Activated CD4-positive, alpha-beta T cell treated with anti-CD3 and anti-CD28 coated beads, Interleukin-2, amount 10 ng/mL, durations not matched to agents 24 days and 14 days (primary cell): ENCODE measurements at regions not wholly inside any gene's neighbourhood (a gene's known extent, or its start where the extent isn't known, plus 50 kb on each side); places are given as distances from the start of the nearest gene placed in this dataset.
A peak's percentile ranks its signal among the peaks of the same experiment; 100 is the strongest.
"Not testable (repeated sequence)": the region's sequence is repeated elsewhere in the genome, so short reads cannot be mapped to it uniquely, and the experiment has no call there.

Source experiments
- DNase-seq: peaks from one replicate; pipeline ENCODE4 v3.0.0; 2022
- H3K27ac Mint-ChIP-seq: one replicate; pipeline ENCODE4 v1.8.0; 2022; ENCODE audit warnings: mild to moderate bottlenecking, mixed read lengths
- H3K27me3 Mint-ChIP-seq: one replicate; pipeline ENCODE4 v1.8.0; 2022; ENCODE audit warnings: mixed read lengths
- H3K36me3 Mint-ChIP-seq: one replicate; pipeline ENCODE4 v1.8.0; 2022; ENCODE audit warnings: low read depth, mild to moderate bottlenecking, mixed read lengths
- H3K4me1 Mint-ChIP-seq: one replicate; pipeline ENCODE4 v1.8.0; 2021; ENCODE audit warnings: mixed read lengths
- H3K4me3 Mint-ChIP-seq: one replicate; pipeline ENCODE4 v1.8.0; 2022; ENCODE audit warnings: mild to moderate bottlenecking, moderate library complexity, mixed read lengths
- H3K9me3 Mint-ChIP-seq: one replicate; pipeline ENCODE4 v1.8.0; 2021; ENCODE audit warnings: mixed read lengths
- intact Hi-C: fragments of 100-400 bp; cut with micrococcal nuclease; formaldehyde crosslinking; loops from one replicate; pipeline ENCODE4 v1.15.1; 2023

DNA sequence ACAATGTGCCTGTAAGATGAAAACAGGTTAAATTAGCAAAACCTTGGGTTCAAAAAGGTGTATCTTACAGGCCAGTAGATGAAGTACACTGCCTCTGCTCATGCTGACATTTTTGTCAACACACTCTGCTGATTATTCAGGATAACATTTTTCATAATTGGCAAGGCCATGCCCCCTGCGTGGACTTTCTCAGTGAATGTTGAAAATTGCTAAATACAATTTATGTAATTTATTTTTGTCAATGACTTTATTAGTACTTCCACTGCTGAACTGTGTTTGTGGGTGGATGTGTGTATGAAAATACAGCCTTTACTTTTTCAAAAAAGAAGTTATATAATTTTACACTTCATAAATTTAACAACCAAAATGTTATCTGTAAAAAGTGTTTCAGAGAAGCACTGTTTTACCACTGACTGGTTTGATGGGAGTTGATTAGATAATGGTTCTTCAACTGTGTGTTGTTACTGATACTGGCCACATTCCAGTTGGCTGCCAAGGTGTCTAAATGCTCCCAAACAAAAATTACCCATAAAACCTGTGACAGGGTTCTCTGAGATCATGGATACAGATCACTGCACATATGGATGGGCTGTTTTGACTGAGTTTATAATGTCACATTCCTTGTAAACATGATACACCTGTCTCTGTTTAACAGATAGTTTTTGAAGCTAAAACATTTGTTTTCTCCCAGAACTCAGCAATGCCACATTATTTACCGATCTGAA, 151.9 kb upstream of the SLC7A11 start:
- Mint-ChIP-seq H3K4me3 (no peak overlapping the region), H3K36me3 (no peaks in the 10 kb centered on the region), H3K27ac (no peak overlapping the region), H3K4me1 (no peaks in the 10 kb centered on the region), H3K9me3 (no peaks in the 10 kb centered on the region), H3K27me3 (no peaks in the 10 kb centered on the region)
- intact Hi-C loops, result no loop called here
- DNase-seq, result no peak

DNA sequence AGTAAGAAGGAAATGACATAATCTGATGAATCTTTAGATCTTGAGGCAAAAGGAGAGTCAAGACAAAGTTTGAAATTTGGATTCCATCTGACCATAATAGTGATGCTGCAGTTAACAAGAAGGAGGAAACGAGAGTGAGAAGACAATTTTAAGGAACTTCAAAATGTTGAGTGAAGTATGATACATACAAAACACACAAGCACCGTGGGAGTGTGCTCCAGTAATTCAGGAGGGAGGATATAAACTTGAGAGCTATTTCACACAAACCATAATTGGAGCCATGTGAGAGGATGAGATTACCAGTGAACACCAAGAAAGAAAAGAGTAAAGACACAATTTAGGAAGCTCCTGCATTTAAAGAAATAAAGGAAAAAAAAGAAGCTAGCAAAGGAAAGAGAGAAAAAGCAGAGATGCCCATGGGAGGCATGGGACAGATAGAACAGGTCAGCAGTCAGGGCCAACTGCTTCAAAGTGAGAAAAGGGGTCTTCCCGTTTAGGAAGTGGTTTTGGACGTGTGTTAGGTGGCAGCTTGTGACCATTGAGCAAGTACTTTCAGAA, 150.7 kb upstream of the SLC7A11 start:
- Mint-ChIP-seq H3K4me1 (no peaks in the 10 kb centered on the region), H3K27ac (no peak overlapping the region), H3K27me3 (no peaks in the 10 kb centered on the region), H3K36me3 (no peaks in the 10 kb centered on the region), H3K9me3 (no peaks in the 10 kb centered on the region), H3K4me3 (no peak overlapping the region)
- no peak for DNase-seq
- intact Hi-C loops, result no loop called here

DNA sequence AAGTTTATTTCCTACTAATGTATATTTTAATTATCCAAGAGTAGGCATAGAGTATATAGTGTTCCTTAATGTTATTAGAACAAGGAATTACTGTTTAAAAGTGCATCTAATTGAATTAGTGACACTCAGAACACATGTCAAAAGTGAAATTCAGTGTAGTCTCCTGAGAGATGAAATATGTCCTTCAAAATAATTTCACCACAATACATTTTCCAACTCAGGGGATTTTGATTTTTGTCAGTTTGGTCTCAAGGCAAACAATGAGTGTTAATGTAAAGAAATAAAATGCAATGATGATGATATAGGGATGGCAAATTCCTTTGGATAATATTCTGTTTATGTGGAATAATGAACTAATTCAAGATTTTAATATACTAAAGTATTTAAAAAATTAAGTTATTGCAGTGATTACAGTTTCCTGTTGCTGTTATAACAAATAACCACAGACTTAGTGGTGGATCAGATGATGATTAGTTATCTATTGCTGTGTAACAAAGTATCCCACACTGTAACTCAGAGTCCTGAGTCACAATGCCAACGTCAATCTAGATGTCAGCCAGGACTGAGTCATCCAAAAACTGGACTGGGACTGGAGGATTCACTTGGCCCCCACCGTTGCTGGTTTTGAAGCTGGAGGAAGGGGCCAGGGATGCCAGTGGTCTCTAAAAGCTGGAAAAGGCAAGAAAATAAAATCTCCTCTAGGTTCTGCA, 148.0 kb upstream of the SLC7A11 start:
- H3K27me3 Mint-ChIP-seq, result no peaks in the 10 kb centered on the region
- H3K36me3 Mint-ChIP-seq, result no peaks in the 10 kb centered on the region

DNA sequence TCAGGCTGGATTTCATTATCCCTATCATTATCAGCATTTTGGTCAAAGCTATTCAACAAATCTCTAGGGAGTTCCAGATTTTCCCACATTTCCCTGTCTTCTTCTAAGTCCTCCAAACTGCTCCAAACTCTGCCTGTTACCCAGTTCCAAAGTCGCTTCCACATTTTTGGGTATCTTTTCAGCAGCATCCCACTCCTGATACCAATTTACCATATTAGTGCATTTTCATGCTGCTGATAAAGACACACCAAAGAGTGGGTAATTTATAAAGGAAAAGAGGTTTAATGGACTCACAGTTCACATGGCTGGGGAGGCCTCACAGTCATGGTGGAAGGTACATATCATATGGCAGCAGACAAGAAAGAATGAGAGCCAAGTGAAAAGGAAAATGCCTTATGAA, 132.8 kb upstream of the SLC7A11 start:
- intact Hi-C loops, result no loop called here
- Mint-ChIP-seq H3K4me1 (no peaks in the 10 kb centered on the region), H3K9me3 (peaks cover 4% of the 10 kb centered on the region), H3K36me3 (no peaks in the 10 kb centered on the region), H3K4me3 (no peak overlapping the region), H3K27ac (no peak overlapping the region), H3K27me3 (no peaks in the 10 kb centered on the region)
- DNase-seq, result no peak

More for the DNA sequence above, 148.0 kb upstream of the SLC7A11 start:
- H3K9me3 Mint-ChIP-seq, result no peaks in the 10 kb centered on the region
- no peaks in the 10 kb centered on the region for H3K4me1 Mint-ChIP-seq
- no peak overlapping the region for H3K4me3 Mint-ChIP-seq
- intact Hi-C loops, result no loop called here
- H3K27ac Mint-ChIP-seq, result no peak overlapping the region
- no peak for DNase-seq

DNA sequence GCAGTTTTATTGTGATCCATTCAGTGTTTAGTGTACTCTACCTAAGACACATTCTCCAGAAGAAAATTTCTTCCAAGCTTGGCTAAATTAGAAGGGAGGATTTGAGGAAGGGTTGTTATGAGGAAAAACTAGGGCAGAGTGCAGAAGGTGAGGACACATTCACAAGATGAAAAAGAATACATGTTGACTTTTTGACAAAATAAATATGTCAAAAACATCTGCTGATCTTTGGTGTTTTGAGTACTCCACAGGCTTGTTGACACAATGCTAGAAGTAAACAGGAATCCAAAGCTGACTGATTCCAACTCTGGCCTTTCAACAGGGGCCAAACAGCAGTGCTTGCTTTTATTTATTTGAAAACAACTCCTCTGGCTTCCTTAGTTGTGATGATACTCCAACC, 125.8 kb upstream of the SLC7A11 start:
- intact Hi-C loops, result no loop called here
- Mint-ChIP-seq H3K9me3 (no peaks in the 10 kb centered on the region), H3K27me3 (no peaks in the 10 kb centered on the region), H3K27ac (no peak overlapping the region), H3K4me1 (no peaks in the 10 kb centered on the region), H3K4me3 (no peak overlapping the region), H3K36me3 (no peaks in the 10 kb centered on the region)
- no peak for DNase-seq

DNA sequence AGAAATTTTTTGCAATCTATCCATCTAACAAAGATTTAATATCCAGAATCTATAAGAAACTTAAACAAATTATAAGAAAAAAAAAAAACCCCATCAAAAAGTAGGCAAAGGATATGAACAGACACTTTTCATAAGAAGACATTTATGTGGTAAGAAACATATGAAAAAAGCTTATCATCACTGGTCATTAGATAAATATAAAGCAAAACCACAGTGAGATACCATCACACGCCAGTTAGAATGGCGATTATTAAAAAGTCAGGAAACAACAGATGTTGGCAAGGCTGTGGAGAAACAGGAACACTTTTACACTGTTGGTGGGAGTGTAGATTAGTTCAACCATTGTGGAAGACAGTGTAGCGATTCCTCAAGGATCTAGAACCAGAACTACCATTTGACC, 110.3 kb upstream of the SLC7A11 start:
- H3K27me3 Mint-ChIP-seq, H3K36me3 Mint-ChIP-seq, intact Hi-C loops, H3K4me3 Mint-ChIP-seq, H3K4me1 Mint-ChIP-seq, H3K27ac Mint-ChIP-seq, H3K9me3 Mint-ChIP-seq, DNase-seq: not testable (repeated sequence)

DNA sequence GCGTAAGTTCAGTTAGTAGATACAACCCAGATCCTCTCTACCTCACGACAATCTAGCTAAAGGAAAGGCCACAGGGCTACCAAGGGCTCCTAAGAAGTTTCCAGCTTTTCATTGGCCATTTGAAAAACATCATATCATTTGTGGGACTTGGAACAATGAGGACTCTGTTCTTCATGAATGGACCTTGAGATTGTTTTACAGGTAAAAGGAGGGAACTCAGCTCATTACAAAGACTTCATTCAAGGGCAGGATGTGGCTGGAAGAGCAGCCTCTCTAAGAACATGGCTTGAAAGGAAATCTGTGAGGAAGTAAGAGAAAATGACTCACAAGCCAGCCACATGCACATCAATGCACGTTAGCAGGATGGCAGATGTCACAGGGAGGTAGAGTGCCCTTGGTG, 105.9 kb upstream of the SLC7A11 start:
- peaks cover 5% of the 10 kb centered on the region for H3K4me1 Mint-ChIP-seq
- H3K27me3 Mint-ChIP-seq, result no peaks in the 10 kb centered on the region
- no peaks in the 10 kb centered on the region for H3K9me3 Mint-ChIP-seq
- H3K27ac Mint-ChIP-seq, result no peak overlapping the region
- no peak for DNase-seq
- no peak overlapping the region for H3K4me3 Mint-ChIP-seq
- H3K36me3 Mint-ChIP-seq, result no peaks in the 10 kb centered on the region
- intact Hi-C loops, result no loop called here

DNA sequence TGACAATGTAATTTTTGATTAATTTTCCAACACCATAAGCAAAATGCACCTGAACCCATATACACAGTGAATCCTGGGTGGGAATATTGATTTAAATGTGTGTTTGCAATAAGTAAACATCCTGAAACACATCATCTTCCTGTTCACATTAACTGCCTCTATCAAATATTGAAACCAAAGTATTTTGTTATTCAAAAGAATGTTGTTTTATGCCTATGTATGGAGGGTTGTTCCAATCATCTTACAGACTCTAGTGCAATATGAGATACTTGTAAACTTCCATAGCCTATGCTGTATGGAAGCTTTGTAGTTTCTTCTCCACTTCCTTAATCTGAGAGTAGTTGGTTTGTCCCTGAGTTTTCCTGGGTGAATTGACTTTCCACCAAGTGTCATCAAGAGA, 105.4 kb upstream of the SLC7A11 start:
- DNase-seq, result no peak
- no peaks in the 10 kb centered on the region for H3K9me3 Mint-ChIP-seq
- no peak overlapping the region for H3K27ac Mint-ChIP-seq
- no peaks in the 10 kb centered on the region for H3K36me3 Mint-ChIP-seq
- H3K4me3 Mint-ChIP-seq, result no peak overlapping the region
- H3K27me3 Mint-ChIP-seq, result no peaks in the 10 kb centered on the region
- H3K4me1 Mint-ChIP-seq, result peaks cover 5% of the 10 kb centered on the region
- intact Hi-C loops, result no loop called here

DNA sequence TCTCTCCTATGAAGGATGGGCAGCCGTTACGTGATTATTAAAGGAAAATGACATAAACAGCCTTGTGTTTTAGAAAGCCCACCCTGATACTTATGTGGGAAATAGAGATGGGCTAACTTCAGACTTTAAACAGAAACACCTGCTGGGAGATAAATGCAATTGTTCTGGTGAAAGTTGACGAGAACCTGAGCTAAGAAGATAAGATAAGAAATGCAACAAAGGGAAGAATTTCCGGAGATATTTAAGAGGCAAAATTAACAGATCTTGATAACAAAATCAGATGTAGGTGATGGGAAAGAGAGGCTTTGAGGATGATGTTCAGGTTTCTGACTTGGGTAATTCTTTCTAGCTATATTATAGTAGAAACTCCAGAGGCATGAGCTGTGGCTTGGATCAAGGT, 102.7 kb upstream of the SLC7A11 start:
- no peak overlapping the region for H3K27ac Mint-ChIP-seq
- intact Hi-C loops, result no loop called here
- no peaks in the 10 kb centered on the region for H3K36me3 Mint-ChIP-seq
- no peaks in the 10 kb centered on the region for H3K9me3 Mint-ChIP-seq
- H3K4me1 Mint-ChIP-seq, result peaks cover 9% of the 10 kb centered on the region
- H3K27me3 Mint-ChIP-seq, result no peaks in the 10 kb centered on the region
- DNase-seq, result no peak
- no peak overlapping the region for H3K4me3 Mint-ChIP-seq

DNA sequence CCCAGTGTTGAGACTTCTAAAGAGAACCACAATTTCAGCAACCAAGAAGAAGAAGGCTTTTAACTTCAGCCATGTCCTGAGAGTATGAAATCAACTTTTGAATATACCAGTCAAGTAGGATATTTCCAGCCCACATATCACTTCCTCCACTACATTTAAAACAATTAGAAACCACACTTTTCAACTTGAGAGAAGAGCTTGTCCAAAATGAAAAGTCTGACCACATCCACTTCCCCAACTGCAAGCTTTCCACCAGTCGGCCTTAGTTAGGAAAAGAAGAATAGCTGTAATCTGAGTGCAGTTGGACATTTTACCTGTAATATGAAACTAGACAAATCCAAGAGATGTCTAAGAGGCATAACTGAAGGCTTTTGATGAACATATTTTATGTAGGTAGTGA, 101.9 kb upstream of the SLC7A11 start:
- Mint-ChIP-seq H3K27me3 (no peaks in the 10 kb centered on the region), H3K9me3 (no peaks in the 10 kb centered on the region), H3K27ac (no peak overlapping the region), H3K4me3 (no peak overlapping the region), H3K4me1 (peaks cover 9% of the 10 kb centered on the region), H3K36me3 (no peaks in the 10 kb centered on the region)
- intact Hi-C loops, result no loop called here
- DNase-seq, result no peak

DNA sequence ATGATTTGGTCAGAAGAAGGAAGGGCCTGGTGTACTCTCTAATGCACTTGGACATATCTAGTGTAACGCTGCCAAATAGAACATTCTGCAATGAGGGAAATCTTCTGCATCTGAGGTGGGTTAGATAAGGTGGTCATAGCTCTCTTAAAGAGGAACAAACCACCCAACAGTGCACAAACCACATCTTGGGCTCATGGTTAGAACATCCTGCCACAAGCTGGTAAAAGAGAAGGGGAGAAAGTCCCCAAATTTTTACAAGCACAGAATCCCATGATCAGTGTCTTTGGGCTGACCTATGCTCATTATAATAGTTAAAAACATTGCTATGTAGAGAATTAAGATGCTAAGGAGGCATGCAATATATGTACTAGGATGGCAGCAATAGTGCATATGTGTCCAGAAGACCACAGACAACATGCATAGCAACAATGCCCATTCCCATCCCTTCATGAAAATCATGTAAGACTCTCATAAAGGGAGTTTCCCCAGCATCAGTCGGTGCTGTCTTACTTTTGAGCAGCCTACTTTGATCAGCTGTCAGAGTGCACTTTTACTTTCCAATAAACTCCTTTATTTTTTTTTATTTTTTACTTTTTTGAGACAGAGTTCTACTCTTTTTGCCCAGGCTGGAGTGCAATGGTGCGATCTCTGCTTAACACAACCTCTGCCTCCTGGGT, 99.7 kb upstream of the SLC7A11 start:
- intact Hi-C loops, result no loop called here
- Mint-ChIP-seq H3K4me3 (no peak overlapping the region), H3K9me3 (no peaks in the 10 kb centered on the region), H3K27me3 (no peaks in the 10 kb centered on the region), H3K27ac (no peak overlapping the region), H3K36me3 (no peaks in the 10 kb centered on the region), H3K4me1 (peaks cover 6% of the 10 kb centered on the region)
- DNase-seq, result peak; percentile 56

DNA sequence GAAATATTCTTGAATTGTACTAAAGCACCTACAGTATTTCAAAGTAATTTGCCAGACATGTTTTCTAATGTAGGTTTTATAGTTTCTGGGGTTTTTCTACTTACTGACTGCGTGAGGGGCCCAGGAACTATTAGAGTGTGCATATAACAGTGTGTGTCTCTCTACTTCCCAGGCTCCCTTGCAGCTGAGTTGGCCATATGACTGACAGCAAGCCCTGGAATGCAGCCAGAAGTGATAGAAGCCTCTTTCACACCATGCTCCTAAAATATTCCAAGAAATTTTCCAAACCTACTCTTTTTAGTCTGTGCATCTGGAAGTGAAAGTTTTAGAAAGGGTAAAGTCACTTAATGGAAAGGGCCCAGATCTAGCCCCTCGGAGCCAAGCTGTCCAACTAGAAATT, 96.7 kb upstream of the SLC7A11 start:
- no peaks in the 10 kb centered on the region for H3K27me3 Mint-ChIP-seq
- intact Hi-C loops, result no loop called here
- DNase-seq, result no peak
- H3K9me3 Mint-ChIP-seq, result no peaks in the 10 kb centered on the region
- no peak overlapping the region for H3K4me3 Mint-ChIP-seq
- H3K36me3 Mint-ChIP-seq, result no peaks in the 10 kb centered on the region
- H3K27ac Mint-ChIP-seq, result no peak overlapping the region
- peaks cover 6% of the 10 kb centered on the region for H3K4me1 Mint-ChIP-seq

DNA sequence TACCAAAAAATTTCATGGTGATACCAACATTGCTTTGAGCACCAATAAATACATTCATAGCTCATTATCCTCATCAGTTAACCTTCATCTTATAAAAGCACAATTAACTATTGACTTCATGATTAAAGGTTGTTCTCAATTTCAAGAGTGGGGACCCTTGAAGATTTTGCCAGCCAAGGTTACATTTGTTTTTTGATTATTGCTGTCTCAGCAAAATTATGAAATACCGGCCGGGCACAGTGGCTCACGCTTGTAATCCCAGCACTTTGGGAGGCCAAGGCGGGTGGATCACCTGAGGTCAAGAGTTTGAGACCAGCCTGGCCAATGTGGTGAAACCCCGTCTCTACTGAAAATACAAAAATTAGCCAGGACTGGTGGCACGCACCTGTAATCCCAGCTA, 96.1 kb upstream of the SLC7A11 start:
- DNase-seq, H3K36me3 Mint-ChIP-seq, H3K4me3 Mint-ChIP-seq, H3K9me3 Mint-ChIP-seq, H3K27ac Mint-ChIP-seq, intact Hi-C loops, H3K4me1 Mint-ChIP-seq, H3K27me3 Mint-ChIP-seq: not testable (repeated sequence)

DNA sequence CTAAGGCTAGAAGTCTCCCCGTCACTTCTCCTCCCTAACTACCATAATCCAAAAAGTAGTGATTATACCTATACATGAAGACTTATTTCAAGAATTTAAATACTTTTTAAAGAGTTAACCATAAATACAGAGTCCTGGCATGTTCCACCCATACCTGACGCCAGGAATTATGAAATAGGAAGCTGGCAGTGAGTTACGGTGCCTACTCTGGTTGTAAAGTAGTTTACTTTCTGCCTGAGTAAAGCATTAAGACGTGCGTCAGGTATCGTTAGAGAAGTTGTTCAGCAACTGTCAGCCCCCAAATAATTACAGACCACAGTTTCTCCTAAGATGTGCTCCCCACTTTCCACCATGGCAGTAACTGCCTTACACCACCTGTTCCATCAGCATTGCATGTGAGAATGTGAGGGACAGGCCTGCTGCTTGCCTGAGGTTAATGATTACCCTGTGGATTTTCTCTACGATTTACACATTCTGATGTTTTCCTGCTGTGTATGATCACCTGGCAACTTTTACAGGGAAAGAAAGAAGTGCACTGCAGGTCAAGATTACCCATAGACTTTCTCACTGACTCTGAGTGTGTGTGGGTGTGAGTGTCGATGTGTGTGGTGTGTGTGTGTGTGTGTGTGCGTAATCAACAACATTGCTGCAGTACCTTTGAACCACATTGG, 92.3 kb upstream of the SLC7A11 start:
- intact Hi-C loops, result no loop called here
- no peak overlapping the region for H3K4me3 Mint-ChIP-seq
- DNase-seq, result no peak
- H3K9me3 Mint-ChIP-seq, result no peaks in the 10 kb centered on the region
- no peaks in the 10 kb centered on the region for H3K36me3 Mint-ChIP-seq
- H3K4me1 Mint-ChIP-seq, result no peaks in the 10 kb centered on the region
- H3K27me3 Mint-ChIP-seq, result no peaks in the 10 kb centered on the region
- no peak overlapping the region for H3K27ac Mint-ChIP-seq
